OCI-LY7 (cell line): ENCODE measurements at regions not wholly inside any gene's neighbourhood (a gene's known extent, or its start where the extent isn't known, plus 50 kb on each side); places are given as distances from the start of the nearest gene placed in this dataset.
A peak's percentile ranks its signal among the peaks of the same experiment; 100 is the strongest.
"Not testable (repeated sequence)": the region's sequence is repeated elsewhere in the genome, so short reads cannot be mapped to it uniquely, and the experiment has no call there.

Experiments
- BruUV-seq: library from RNA; stranded (reverse); fragments of 400-500 nt; replicated peaks from 2 replicates; lab custom pipeline; 2021; lab: Mats Ljungman, UMichigan
- CTCF ChIA-PET: fragments of 300-600 bp; sonication (Branson Sonifier 250); formaldehyde crosslinking; loops from one replicate; lab custom pipeline; 2022; ENCODE audit warnings: antibody characterized with exemption; ENCODE audit not compliant: unreplicated experiment; lab: Charles Lee
- POLR2A ChIA-PET: fragments of 300-600 bp; sonication (Branson Sonifier 250); formaldehyde crosslinking; loops from one replicate; lab custom pipeline; 2022; ENCODE audit warnings: antibody characterized with exemption; lab: Charles Lee
- DNase-seq: peaks from one replicate; pipeline ENCODE4 v3.0.0-alpha.2; 2015; ENCODE audit warnings: low spot score
- H2AFZ ChIP-seq: fragments of 200-600 bp; sonication (generic), shearing (Covaris generic); 2 replicates; pipeline ENCODE4 v1.6.1; 2014; ENCODE audit warnings: mild to moderate bottlenecking, antibody characterized with exemption, low read length, moderate library complexity
- H3K27ac ChIP-seq: fragments of 200-600 bp; sonication (generic); 2 replicates; pipeline ENCODE4 v1.5.1; 2014; ENCODE audit warnings: mixed run types, low read depth, mild to moderate bottlenecking, moderate library complexity, low read length, inconsistent platforms; ENCODE audit not compliant: poor library complexity, severe bottlenecking
- H3K36me3 ChIP-seq: fragments of 200-600 bp; sonication (generic); 2 replicates; pipeline ENCODE4 v1.6.1; 2014; ENCODE audit warnings: mild to moderate bottlenecking, antibody characterized with exemption, low read length, moderate library complexity, mixed read lengths; ENCODE audit not compliant: insufficient read depth
- H3K4me1 ChIP-seq: fragments of 200-600 bp; sonication (generic); 2 replicates; pipeline ENCODE4 v1.5.1; 2014; ENCODE audit warnings: mild to moderate bottlenecking, low read length; ENCODE audit not compliant: insufficient read depth, poor library complexity, severe bottlenecking
- H3K4me2 ChIP-seq: fragments of 200-600 bp; sonication (generic); 2 replicates; pipeline ENCODE4 v1.6.1; 2014; ENCODE audit warnings: mild to moderate bottlenecking, low read length
- H3K4me3 ChIP-seq: fragments of 200-600 bp; sonication (generic); 2 replicates; pipeline ENCODE4 v1.5.1; 2014; ENCODE audit warnings: mild to moderate bottlenecking, low read depth, low read length; ENCODE audit not compliant: poor library complexity, severe bottlenecking
- H3K79me2 ChIP-seq: fragments of 200-600 bp; sonication (generic); 2 replicates; pipeline ENCODE4 v1.6.1; 2016; ENCODE audit warnings: low read depth, mild to moderate bottlenecking, low read length, moderate library complexity, mixed read lengths; ENCODE audit not compliant: insufficient read depth
- H3K9me2 ChIP-seq: fragments of 200-600 bp; sonication (generic); 2 replicates; pipeline ENCODE4 v1.6.1; 2016; ENCODE audit warnings: mild to moderate bottlenecking, low read length, mixed read lengths; ENCODE audit not compliant: insufficient read depth
- H3K9me3 ChIP-seq: fragments of 200-600 bp; sonication (generic); 2 replicates; pipeline ENCODE4 v1.6.1; 2014; ENCODE audit warnings: mild to moderate bottlenecking, mixed run types, low read length, mixed read lengths
- H4K20me1 ChIP-seq: fragments of 200-600 bp; sonication (generic); 2 replicates; pipeline ENCODE4 v1.6.1; 2014; ENCODE audit warnings: mild to moderate bottlenecking, antibody characterized with exemption, low read length, moderate library complexity, mixed read lengths; ENCODE audit not compliant: insufficient read depth
- CTCF ChIP-seq: fragments of 200-600 bp; sonication (generic); conservative IDR thresholded peaks from 2 replicates; pipeline ENCODE4 v1.5.1; 2014; ENCODE audit warnings: mild to moderate bottlenecking, antibody characterized with exemption, low read length, moderate library complexity, mixed read lengths
- EZH2phosphoT487 ChIP-seq: fragments of 200-600 bp; sonication (generic); IDR thresholded peaks from 2 replicates; pipeline ENCODE4 v1.6.1; 2018; ENCODE audit warnings: low read depth, borderline replicate concordance, mild to moderate bottlenecking, mixed run types, antibody characterized with exemption, low read length, moderate library complexity, mixed read lengths
- intact Hi-C: fragments of 100-400 bp; cut with micrococcal nuclease; formaldehyde crosslinking; loops from one replicate; pipeline ENCODE4 v1.10.0; 2022; ENCODE audit not compliant: unreplicated experiment

- H2AFZ ChIP-seq = no peak overlapping the region
- no peak for DNase-seq
- CTCF ChIA-PET = no interaction called here
- H3K79me2 ChIP-seq = no peaks in the 10 kb centered on the region
- no peak overlapping the region for H3K4me2 ChIP-seq
- intact Hi-C loops = no loop called here
- H3K9me3 ChIP-seq = no peaks in the 10 kb centered on the region
- H3K9me2 ChIP-seq = no peaks in the 10 kb centered on the region
- TF ChIP-seq CTCF = no peak
- no peak overlapping the region for H3K27ac ChIP-seq
- POLR2A ChIA-PET = interaction anchor here (0.7 kb wide), 1 partner anchor 430 kb away, joined by 3 read pairs; no protein-coding TSS in a partner anchor
- H3K4me3 ChIP-seq = no peak overlapping the region
- no peaks in the 10 kb centered on the region for H4K20me1 ChIP-seq
- H3K4me1 ChIP-seq = no peaks in the 10 kb centered on the region
- no peaks in the 10 kb centered on the region for H3K36me3 ChIP-seq
- BruUV-seq = no TSS peak
These were observed 97.1 kb downstream of the ALG10 start for GRCh38 chr12:34119366-34119765.

- Histone ChIP-seq H2AFZ (no peak overlapping the region), H3K4me1 (no peaks in the 10 kb centered on the region), H3K79me2 (no peaks in the 10 kb centered on the region), H4K20me1 (no peaks in the 10 kb centered on the region), H3K9me3 (no peaks in the 10 kb centered on the region), H3K27ac (no peak overlapping the region), H3K4me2 (no peak overlapping the region), H3K4me3 (no peak overlapping the region), H3K9me2 (no peaks in the 10 kb centered on the region), H3K36me3 (no peaks in the 10 kb centered on the region)
- no TSS peak for BruUV-seq
- intact Hi-C loops = no loop called here
- ChIA-PET POLR2A (no interaction called here), CTCF (no interaction called here)
- DNase-seq = no peak
- TF ChIP-seq EZH2phosphoT487 = no peak
- TF ChIP-seq CTCF = no peak
These were observed 99.1 kb downstream of the ALG10 start for GRCh38 chr12:34121360-34121759.

- H3K27ac ChIP-seq, H4K20me1 ChIP-seq, BruUV-seq, H3K9me3 ChIP-seq, intact Hi-C loops, H3K4me1 ChIP-seq, H3K36me3 ChIP-seq, H3K4me2 ChIP-seq, H2AFZ ChIP-seq, H3K4me3 ChIP-seq, H3K79me2 ChIP-seq, CTCF ChIA-PET, POLR2A ChIA-PET, H3K9me2 ChIP-seq: not testable (repeated sequence)
- TF ChIP-seq CTCF = peak; percentile 79
- DNase-seq = peak; percentile 63
These were observed 100.8 kb downstream of the ALG10 start for GRCh38 chr12:34123092-34123491.
